ENCODE measurements at regions not wholly inside any gene's neighbourhood (a gene's known extent, or its start where the extent isn't known, plus 50 kb on each side); places are given as distances from the start of the nearest gene placed in this dataset.

DNA sequence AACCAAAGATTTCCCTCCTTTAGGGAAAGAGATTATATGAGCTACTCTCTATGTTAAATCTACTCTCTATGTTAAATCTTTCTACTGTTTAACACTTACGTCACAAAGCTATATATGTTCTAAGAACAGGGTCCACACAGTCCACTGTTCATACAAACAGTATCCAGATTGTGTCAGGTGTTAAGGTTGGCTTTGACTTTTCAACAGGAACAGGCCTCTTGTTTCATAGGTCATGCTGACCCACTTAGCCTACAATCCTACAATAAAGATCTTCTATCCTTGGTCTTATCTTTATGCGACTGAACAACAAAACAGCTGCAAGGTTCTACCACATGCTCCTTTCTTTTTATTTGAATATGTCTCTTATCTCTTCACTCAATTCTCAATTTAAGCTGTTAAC lies 134.9 kb downstream of the LTN1 start:
- no peak for ATAC-seq
- Mint-ChIP-seq H3K4me3 (no peak overlapping the region), H3K27ac (no peak overlapping the region)

More for the DNA sequence above, 134.9 kb downstream of the LTN1 start:
- Histone ChIP-seq H3K4me2 (no peak overlapping the region), H3K27me3 (ENCODE audit: insufficient read depth) (no peaks in the 10 kb centered on the region), H2AFZ (no peak overlapping the region), H3K4me3 (no peak overlapping the region), H3K79me2 (replicated peaks; ENCODE audit: insufficient read depth) (no peaks in the 10 kb centered on the region), H3K27ac (ENCODE audit: low read depth) (no peak overlapping the region), H3K9me2 (ENCODE audit: insufficient read depth) (no peaks in the 10 kb centered on the region), H4K20me1 (replicated peaks; ENCODE audit: insufficient read depth) (no peaks in the 10 kb centered on the region), H3K4me1 (ENCODE audit: insufficient read depth) (no peaks in the 10 kb centered on the region), H3F3A (replicated peaks; ENCODE audit: low read depth) (no peaks in the 10 kb centered on the region), H3K36me3 (ENCODE audit: insufficient read depth) (no peaks in the 10 kb centered on the region)
- no peak for TF ChIP-seq POLR2AphosphoS5 (IDR thresholded peaks at IDR 0.05; ENCODE audit: low read depth)
- TF ChIP-seq JUNB (IDR thresholded peaks at IDR 0.05; ENCODE audit: unreplicated experiment): no peak
- no peak for TF ChIP-seq ETS1 (IDR thresholded peaks at IDR 0.05)
- TF ChIP-seq, protein P1, sequence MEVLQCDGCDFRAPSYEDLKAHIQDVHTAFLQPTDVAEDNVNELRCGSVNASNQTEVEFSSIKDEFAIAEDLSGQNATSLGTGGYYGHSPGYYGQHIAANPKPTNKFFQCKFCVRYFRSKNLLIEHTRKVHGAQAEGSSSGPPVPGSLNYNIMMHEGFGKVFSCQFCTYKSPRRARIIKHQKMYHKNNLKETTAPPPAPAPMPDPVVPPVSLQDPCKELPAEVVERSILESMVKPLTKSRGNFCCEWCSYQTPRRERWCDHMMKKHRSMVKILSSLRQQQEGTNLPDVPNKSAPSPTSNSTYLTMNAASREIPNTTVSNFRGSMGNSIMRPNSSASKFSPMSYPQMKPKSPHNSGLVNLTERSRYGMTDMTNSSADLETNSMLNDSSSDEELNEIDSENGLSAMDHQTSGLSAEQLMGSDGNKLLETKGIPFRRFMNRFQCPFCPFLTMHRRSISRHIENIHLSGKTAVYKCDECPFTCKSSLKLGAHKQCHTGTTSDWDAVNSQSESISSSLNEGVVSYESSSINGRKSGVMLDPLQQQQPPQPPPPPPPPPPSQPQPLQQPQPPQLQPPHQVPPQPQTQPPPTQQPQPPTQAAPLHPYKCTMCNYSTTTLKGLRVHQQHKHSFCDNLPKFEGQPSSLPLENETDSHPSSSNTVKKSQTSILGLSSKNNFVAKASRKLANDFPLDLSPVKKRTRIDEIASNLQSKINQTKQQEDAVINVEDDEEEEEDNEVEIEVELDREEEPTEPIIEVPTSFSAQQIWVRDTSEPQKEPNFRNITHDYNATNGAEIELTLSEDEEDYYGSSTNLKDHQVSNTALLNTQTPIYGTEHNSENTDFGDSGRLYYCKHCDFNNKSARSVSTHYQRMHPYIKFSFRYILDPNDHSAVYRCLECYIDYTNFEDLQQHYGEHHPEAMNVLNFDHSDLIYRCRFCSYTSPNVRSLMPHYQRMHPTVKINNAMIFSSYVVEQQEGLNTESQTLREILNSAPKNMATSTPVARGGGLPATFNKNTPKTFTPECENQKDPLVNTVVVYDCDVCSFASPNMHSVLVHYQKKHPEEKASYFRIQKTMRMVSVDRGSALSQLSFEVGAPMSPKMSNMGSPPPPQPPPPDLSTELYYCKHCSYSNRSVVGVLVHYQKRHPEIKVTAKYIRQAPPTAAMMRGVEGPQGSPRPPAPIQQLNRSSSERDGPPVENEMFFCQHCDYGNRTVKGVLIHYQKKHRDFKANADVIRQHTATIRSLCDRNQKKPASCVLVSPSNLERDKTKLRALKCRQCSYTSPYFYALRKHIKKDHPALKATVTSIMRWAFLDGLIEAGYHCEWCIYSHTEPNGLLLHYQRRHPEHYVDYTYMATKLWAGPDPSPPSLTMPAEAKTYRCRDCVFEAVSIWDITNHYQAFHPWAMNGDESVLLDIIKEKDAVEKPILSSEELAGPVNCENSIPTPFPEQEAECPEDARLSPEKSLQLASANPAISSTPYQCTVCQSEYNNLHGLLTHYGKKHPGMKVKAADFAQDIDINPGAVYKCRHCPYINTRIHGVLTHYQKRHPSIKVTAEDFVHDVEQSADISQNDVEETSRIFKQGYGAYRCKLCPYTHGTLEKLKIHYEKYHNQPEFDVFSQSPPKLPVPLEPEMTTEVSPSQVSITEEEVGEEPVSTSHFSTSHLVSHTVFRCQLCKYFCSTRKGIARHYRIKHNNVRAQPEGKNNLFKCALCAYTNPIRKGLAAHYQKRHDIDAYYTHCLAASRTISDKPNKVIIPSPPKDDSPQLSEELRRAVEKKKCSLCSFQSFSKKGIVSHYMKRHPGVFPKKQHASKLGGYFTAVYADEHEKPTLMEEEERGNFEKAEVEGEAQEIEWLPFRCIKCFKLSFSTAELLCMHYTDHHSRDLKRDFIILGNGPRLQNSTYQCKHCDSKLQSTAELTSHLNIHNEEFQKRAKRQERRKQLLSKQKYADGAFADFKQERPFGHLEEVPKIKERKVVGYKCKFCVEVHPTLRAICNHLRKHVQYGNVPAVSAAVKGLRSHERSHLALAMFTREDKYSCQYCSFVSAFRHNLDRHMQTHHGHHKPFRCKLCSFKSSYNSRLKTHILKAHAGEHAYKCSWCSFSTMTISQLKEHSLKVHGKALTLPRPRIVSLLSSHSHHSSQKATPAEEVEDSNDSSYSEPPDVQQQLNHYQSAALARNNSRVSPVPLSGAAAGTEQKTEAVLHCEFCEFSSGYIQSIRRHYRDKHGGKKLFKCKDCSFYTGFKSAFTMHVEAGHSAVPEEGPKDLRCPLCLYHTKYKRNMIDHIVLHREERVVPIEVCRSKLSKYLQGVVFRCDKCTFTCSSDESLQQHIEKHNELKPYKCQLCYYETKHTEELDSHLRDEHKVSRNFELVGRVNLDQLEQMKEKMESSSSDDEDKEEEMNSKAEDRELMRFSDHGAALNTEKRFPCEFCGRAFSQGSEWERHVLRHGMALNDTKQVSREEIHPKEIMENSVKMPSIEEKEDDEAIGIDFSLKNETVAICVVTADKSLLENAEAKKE (CRISPR knock-in tag; IDR thresholded peaks at IDR 0.05): no peak
- TF ChIP-seq, protein P2, sequence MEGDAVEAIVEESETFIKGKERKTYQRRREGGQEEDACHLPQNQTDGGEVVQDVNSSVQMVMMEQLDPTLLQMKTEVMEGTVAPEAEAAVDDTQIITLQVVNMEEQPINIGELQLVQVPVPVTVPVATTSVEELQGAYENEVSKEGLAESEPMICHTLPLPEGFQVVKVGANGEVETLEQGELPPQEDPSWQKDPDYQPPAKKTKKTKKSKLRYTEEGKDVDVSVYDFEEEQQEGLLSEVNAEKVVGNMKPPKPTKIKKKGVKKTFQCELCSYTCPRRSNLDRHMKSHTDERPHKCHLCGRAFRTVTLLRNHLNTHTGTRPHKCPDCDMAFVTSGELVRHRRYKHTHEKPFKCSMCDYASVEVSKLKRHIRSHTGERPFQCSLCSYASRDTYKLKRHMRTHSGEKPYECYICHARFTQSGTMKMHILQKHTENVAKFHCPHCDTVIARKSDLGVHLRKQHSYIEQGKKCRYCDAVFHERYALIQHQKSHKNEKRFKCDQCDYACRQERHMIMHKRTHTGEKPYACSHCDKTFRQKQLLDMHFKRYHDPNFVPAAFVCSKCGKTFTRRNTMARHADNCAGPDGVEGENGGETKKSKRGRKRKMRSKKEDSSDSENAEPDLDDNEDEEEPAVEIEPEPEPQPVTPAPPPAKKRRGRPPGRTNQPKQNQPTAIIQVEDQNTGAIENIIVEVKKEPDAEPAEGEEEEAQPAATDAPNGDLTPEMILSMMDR (conservative IDR thresholded peaks at IDR 0.05; ENCODE audit: low read depth in 2 of 2): no peak
- no peak for TF ChIP-seq CREB1 (CRISPR knock-in tag; IDR thresholded peaks at IDR 0.05; ENCODE audit: low read depth)
- no peak for TF ChIP-seq EZH2phosphoT487 (IDR thresholded peaks at IDR 0.05; ENCODE audit: unreplicated experiment)
- TF ChIP-seq ZNF331 (CRISPR knock-in tag; IDR thresholded peaks at IDR 0.05; ENCODE audit: low read depth): no peak
- TF ChIP-seq ZNF114 (CRISPR knock-in tag; IDR thresholded peaks at IDR 0.05): no peak
- TF ChIP-seq STAT1 (IDR thresholded peaks at IDR 0.05; ENCODE audit: unreplicated experiment): no peak
- TF ChIP-seq EZH2 (IDR thresholded peaks at IDR 0.05; ENCODE audit: low read depth, unreplicated experiment): no peak
- TF ChIP-seq NANOG (IDR thresholded peaks at IDR 0.05; ENCODE audit: borderline replicate concordance): no peak
- TF ChIP-seq, protein P3, sequence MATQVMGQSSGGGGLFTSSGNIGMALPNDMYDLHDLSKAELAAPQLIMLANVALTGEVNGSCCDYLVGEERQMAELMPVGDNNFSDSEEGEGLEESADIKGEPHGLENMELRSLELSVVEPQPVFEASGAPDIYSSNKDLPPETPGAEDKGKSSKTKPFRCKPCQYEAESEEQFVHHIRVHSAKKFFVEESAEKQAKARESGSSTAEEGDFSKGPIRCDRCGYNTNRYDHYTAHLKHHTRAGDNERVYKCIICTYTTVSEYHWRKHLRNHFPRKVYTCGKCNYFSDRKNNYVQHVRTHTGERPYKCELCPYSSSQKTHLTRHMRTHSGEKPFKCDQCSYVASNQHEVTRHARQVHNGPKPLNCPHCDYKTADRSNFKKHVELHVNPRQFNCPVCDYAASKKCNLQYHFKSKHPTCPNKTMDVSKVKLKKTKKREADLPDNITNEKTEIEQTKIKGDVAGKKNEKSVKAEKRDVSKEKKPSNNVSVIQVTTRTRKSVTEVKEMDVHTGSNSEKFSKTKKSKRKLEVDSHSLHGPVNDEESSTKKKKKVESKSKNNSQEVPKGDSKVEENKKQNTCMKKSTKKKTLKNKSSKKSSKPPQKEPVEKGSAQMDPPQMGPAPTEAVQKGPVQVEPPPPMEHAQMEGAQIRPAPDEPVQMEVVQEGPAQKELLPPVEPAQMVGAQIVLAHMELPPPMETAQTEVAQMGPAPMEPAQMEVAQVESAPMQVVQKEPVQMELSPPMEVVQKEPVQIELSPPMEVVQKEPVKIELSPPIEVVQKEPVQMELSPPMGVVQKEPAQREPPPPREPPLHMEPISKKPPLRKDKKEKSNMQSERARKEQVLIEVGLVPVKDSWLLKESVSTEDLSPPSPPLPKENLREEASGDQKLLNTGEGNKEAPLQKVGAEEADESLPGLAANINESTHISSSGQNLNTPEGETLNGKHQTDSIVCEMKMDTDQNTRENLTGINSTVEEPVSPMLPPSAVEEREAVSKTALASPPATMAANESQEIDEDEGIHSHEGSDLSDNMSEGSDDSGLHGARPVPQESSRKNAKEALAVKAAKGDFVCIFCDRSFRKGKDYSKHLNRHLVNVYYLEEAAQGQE (IDR thresholded peaks at IDR 0.05; ENCODE audit: unreplicated experiment): no peak
- H3K36me3 Mint-ChIP-seq (ENCODE audit: low read depth): no peaks in the 10 kb centered on the region
- peaks cover 1% of the 10 kb centered on the region for H3K27me3 Mint-ChIP-seq (ENCODE audit: insufficient read depth, low read depth, poor library complexity)
- no peak for DNase-seq (ENCODE audit: low spot score)
- H3K9me3 Mint-ChIP-seq: no peaks in the 10 kb centered on the region
- H3K4me1 Mint-ChIP-seq: peaks cover 7% of the 10 kb centered on the region; the same call in 2 of the 3 replicates

Measured in GM23338 (cell line).